Stimulated activated naive B cell treated with anti-CD40 and anti-IgM and Interleukin-4, amounts not matched to agents 10 μg/mL and 1 μg/mL and 100 μg/mL, for 72 hours (primary cell): ENCODE measurements at regions not wholly inside any gene's neighbourhood (a gene's known extent, or its start where the extent isn't known, plus 50 kb on each side); places are given as distances from the start of the nearest gene placed in this dataset.

Experiments
- ATAC-seq, 2 donors: fragments of 150-1000 bp; cut with Tn5 transposase; replicated peaks; 2 replicates each; pipeline ENCODE4 v1.10.0; 2021; ENCODE audit warnings: moderate library complexity in 1 of 2
- DNase-seq: peaks from one replicate; pipeline ENCODE4 v3.0.0; 2021
- H3K27ac Mint-ChIP-seq: one replicate; pipeline ENCODE4 v1.8.0; 2022; ENCODE audit warnings: mild to moderate bottlenecking, mixed read lengths
- H3K27me3 Mint-ChIP-seq, 2 donors: one replicate each; pipeline ENCODE4 v1.8.0; 2022; ENCODE audit warnings: mixed read lengths in 2 of 2
- H3K36me3 Mint-ChIP-seq, 2 donors: one replicate each; pipeline ENCODE4 v1.8.0; 2022; ENCODE audit warnings: mixed read lengths in 2 of 2, mild to moderate bottlenecking in 1 of 2
- H3K4me1 Mint-ChIP-seq, 2 donors: one replicate each; pipeline ENCODE4 v1.8.0; 2022; ENCODE audit warnings: mixed read lengths in 2 of 2, mild to moderate bottlenecking in 1 of 2
- H3K4me3 Mint-ChIP-seq, 2 donors: one replicate each; pipeline ENCODE4 v1.8.0; 2022; ENCODE audit warnings: mild to moderate bottlenecking in 2 of 2, mixed read lengths in 2 of 2, moderate library complexity in 1 of 2
- H3K9me3 Mint-ChIP-seq, 2 donors: one replicate each; pipeline ENCODE4 v1.8.0; 2022; ENCODE audit warnings: mixed read lengths in 2 of 2, mild to moderate bottlenecking in 1 of 2

DNA sequence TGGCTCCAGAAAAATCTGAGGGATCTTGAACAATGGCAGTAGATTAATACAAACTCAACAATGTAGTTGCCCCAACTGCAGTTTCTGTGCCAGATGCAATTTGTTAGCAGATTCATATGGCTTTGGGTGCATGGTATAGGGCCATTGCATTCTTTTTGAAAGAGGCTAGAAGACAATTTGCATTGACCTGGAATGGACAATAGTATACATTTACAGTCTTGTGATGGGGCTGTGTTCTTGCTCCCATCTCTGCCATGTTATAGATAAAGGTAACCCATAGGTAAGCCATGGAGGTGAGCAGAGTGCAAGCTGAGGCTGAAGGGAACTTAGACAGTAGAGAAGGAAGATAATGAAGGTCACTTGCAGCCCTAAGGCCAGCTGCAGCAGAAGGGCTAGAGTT, 50.1 kb upstream of the DIO3 start:
- H3K36me3 Mint-ChIP-seq = peaks cover 2 to 3% of the 10 kb centered on the region in 2 donors
- DNase-seq (no peak), ATAC-seq (no peak)
- no peak overlapping the region for H3K4me3 Mint-ChIP-seq
- no peak overlapping the region for H3K27ac Mint-ChIP-seq
- H3K9me3 Mint-ChIP-seq = peaks cover 4 to 10% of the 10 kb centered on the region in 2 donors
- no peaks in the 10 kb centered on the region for H3K4me1 Mint-ChIP-seq
- no peaks in the 10 kb centered on the region for H3K27me3 Mint-ChIP-seq
